Mesenchymal stem cell (in vitro differentiated cells and primary cell): ENCODE measurements at regions not wholly inside any gene's neighbourhood (a gene's known extent, or its start where the extent isn't known, plus 50 kb on each side); places are given as distances from the start of the nearest gene placed in this dataset.
"Not testable (repeated sequence)": the region's sequence is repeated elsewhere in the genome, so short reads cannot be mapped to it uniquely, and the experiment has no call there.

Experiments
- DNase-seq: peaks from one replicate; pipeline ENCODE4 v3.0.0-alpha.2; 2013
- H2AFZ ChIP-seq: one replicate; pipeline ENCODE4 v1.6.1; 2013; ENCODE audit warnings: low read depth, mild to moderate bottlenecking, control low read depth, inconsistent platforms, low read length, moderate library complexity
- H2AK5ac ChIP-seq: 2 replicates; pipeline ENCODE4 v1.6.1; 2013; ENCODE audit warnings: low read length, moderate library complexity, mild to moderate bottlenecking, inconsistent platforms; ENCODE audit not compliant: severe bottlenecking
- H2BK120ac ChIP-seq: one replicate; pipeline ENCODE4 v1.6.1; 2013; ENCODE audit warnings: low read depth, mild to moderate bottlenecking, inconsistent platforms, low read length, moderate library complexity
- H2BK12ac ChIP-seq, 2 experiments: one replicate each; pipeline ENCODE4 v1.6.1; 2013; ENCODE audit warnings: inconsistent platforms in 2 of 2, low read length in 2 of 2, mild to moderate bottlenecking in 2 of 2, moderate library complexity in 2 of 2, control low read depth in 1 of 2
- H2BK15ac ChIP-seq: one replicate; pipeline ENCODE4 v1.6.1; 2013; ENCODE audit warnings: mild to moderate bottlenecking, low read depth, inconsistent platforms; ENCODE audit not compliant: poor library complexity, severe bottlenecking
- H2BK5ac ChIP-seq: 2 replicates; pipeline ENCODE4 v1.6.1; 2013; ENCODE audit warnings: low read depth, mild to moderate bottlenecking, low read length, control low read depth, inconsistent platforms; ENCODE audit not compliant: poor library complexity, severe bottlenecking
- H3K14ac ChIP-seq, 2 experiments: one replicate each; pipeline ENCODE4 v1.6.1; 2013; ENCODE audit warnings: inconsistent platforms in 2 of 2, low read length in 2 of 2, control low read depth in 1 of 2, mild to moderate bottlenecking in 1 of 2, moderate library complexity in 1 of 2
- H3K18ac ChIP-seq, 2 experiments: one replicate each; pipeline ENCODE4 v1.6.1; 2013; ENCODE audit warnings: inconsistent platforms in 2 of 2, low read length in 2 of 2, control low read depth in 1 of 2, low read depth in 1 of 2, mild to moderate bottlenecking in 1 of 2
- H3K23ac ChIP-seq, 2 experiments: one replicate each; pipeline ENCODE4 v1.6.1; 2013; ENCODE audit warnings: inconsistent platforms in 2 of 2, low read length in 2 of 2, mild to moderate bottlenecking in 2 of 2, moderate library complexity in 2 of 2, control low read depth in 1 of 2
- H3K27ac ChIP-seq: 2 replicates; pipeline ENCODE4 v1.5.1; 2013; ENCODE audit warnings: mild to moderate bottlenecking, moderate library complexity, low read length, control low read depth, inconsistent platforms; ENCODE audit not compliant: poor library complexity, severe bottlenecking
- H3K27me3 ChIP-seq, 2 experiments: 2 replicates each; pipeline versions ENCODE4 v1.6.1 to v1.7.0; 2013; ENCODE audit warnings: low read length in 2 of 2, mild to moderate bottlenecking in 2 of 2, moderate library complexity in 2 of 2, control low read depth in 1 of 2, inconsistent platforms in 1 of 2; ENCODE audit not compliant: control insufficient read depth in 1 of 2, insufficient read depth in 1 of 2
- H3K36me3 ChIP-seq, 2 experiments: 2 replicates each; pipeline versions ENCODE4 v1.6.1 to v1.7.0; 2013; ENCODE audit warnings: low read length in 2 of 2, control low read depth in 1 of 2, inconsistent platforms in 1 of 2, low read depth in 1 of 2, mild to moderate bottlenecking in 1 of 2; ENCODE audit not compliant: insufficient read depth in 2 of 2, control insufficient read depth in 1 of 2
- H3K4ac ChIP-seq, 2 experiments: one replicate each; pipeline ENCODE4 v1.6.1; 2013; ENCODE audit warnings: inconsistent platforms in 2 of 2, low read length in 2 of 2, mild to moderate bottlenecking in 2 of 2, moderate library complexity in 2 of 2, control low read depth in 1 of 2, low read depth in 1 of 2
- H3K4me1 ChIP-seq: 2 replicates; pipeline ENCODE4 v1.6.1; 2013; ENCODE audit warnings: low read depth, low read length, control low read depth; ENCODE audit not compliant: control insufficient read depth, insufficient read depth
- H3K4me2 ChIP-seq: 2 replicates; pipeline ENCODE4 v1.6.1; 2013; ENCODE audit warnings: low read length, mild to moderate bottlenecking, inconsistent platforms; ENCODE audit not compliant: poor library complexity, severe bottlenecking
- H3K4me3 ChIP-seq, 2 experiments: 2 replicates each; pipeline versions ENCODE4 v1.5.1 to v1.7.0; 2013; ENCODE audit warnings: low read length in 2 of 2, mild to moderate bottlenecking in 2 of 2, control low read depth in 1 of 2, low read depth in 1 of 2; ENCODE audit not compliant: insufficient read depth in 1 of 2
- H3K79me1 ChIP-seq: replicated peaks from 2 replicates; pipeline ENCODE4 v1.6.1; 2013; ENCODE audit warnings: mild to moderate bottlenecking, control low read depth, low read length, inconsistent platforms; ENCODE audit not compliant: poor library complexity, severe bottlenecking
- H3K9ac ChIP-seq: 2 replicates; pipeline ENCODE4 v1.7.0; 2013; ENCODE audit warnings: mild to moderate bottlenecking, low read length, moderate library complexity
- H3K9me3 ChIP-seq: 2 replicates; pipeline ENCODE4 v1.7.0; 2013; ENCODE audit warnings: mild to moderate bottlenecking, low read length; ENCODE audit not compliant: control insufficient read depth
- H4K8ac ChIP-seq: one replicate; pipeline ENCODE4 v1.6.1; 2013; ENCODE audit warnings: inconsistent platforms, mild to moderate bottlenecking, low read length, moderate library complexity
- H4K91ac ChIP-seq: one replicate; pipeline ENCODE4 v1.6.1; 2013; ENCODE audit warnings: mild to moderate bottlenecking, low read length, inconsistent platforms
- WGBS: methylation state at CpG from one replicate; pipeline ENCODE4 v1.1.7; 2013; ENCODE audit warnings: mixed read lengths; 5-methylcytosine and 5-hydroxymethylcytosine counted together

DNA sequence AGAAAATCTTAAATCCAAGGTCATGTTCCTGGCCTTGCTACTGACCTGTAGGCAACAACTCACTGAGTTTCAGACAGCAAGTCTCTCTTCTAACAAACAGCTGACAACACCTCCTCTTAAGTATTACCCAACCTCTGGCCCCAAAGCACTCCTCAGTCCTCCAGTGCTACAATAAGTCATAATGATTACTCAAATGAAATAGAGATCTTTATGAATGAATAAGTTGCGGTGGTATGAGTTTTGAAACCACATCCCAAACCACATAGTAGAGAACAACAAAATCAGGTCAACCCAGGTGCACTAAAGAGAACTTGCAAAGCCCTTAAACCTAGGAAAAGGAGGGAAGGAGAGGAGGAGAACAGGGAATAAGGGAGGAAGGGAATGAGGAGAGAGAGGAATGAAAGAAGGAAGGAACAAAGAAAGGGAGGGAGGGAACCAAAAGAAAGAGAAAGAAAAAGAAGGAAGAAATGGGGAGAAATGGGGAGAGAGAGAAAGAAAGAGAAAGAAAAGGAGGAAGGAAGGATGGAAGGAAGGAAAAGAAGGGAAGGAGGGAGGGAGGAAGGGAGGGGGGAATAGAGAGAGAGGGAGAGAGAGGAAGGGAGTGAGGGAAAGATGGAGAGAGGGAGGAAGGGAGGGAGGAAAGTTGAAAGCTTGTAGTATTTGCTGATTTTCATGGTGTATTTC is 142.8 kb upstream of the CALCR start:
- no peak overlapping the region for H3K4ac ChIP-seq
- H3K36me3 ChIP-seq = no peaks in the 10 kb centered on the region
- no peak overlapping the region for H2BK120ac ChIP-seq
- H3K4me2 ChIP-seq = no peak overlapping the region
- no peak overlapping the region for H2BK5ac ChIP-seq
- H3K18ac ChIP-seq = no peak overlapping the region
- no peak overlapping the region for H3K9ac ChIP-seq
- no peaks in the 10 kb centered on the region for H3K4me1 ChIP-seq
- H3K4me3 ChIP-seq = no peak overlapping the region
- WGBS = no CpG with 5 or more reads among the region's 1 CpG
- no peaks in the 10 kb centered on the region for H3K79me1 ChIP-seq
- no peak overlapping the region for H2BK12ac ChIP-seq
- peaks cover 0 to 6% of the 10 kb centered on the region in 2 experiments for H3K27me3 ChIP-seq
- H3K27ac ChIP-seq = peak overlapping the region; percentile 21
- peak; percentile 6 for DNase-seq
- no peak overlapping the region for H4K91ac ChIP-seq
- no peak overlapping the region for H2AK5ac ChIP-seq
- H2AFZ ChIP-seq = no peak overlapping the region
- H4K8ac ChIP-seq = no peak overlapping the region
- no peaks in the 10 kb centered on the region for H3K9me3 ChIP-seq
- no peak overlapping the region for H3K23ac ChIP-seq
- no peak overlapping the region for H3K14ac ChIP-seq
- H2BK15ac ChIP-seq = no peak overlapping the region

- no peak overlapping the region for H2AFZ ChIP-seq
- no peaks in the 10 kb centered on the region for H3K79me1 ChIP-seq
- H2BK5ac ChIP-seq = no peak overlapping the region
- no peaks in the 10 kb centered on the region for H3K36me3 ChIP-seq
- peak; percentile 55 for DNase-seq
- no peak overlapping the region for H3K18ac ChIP-seq
- no peaks in the 10 kb centered on the region for H3K9me3 ChIP-seq
- H3K27ac ChIP-seq = no peak overlapping the region
- H3K4me1 ChIP-seq = no peaks in the 10 kb centered on the region
- 27% methylated on average over 4 of the region's 6 CpGs for WGBS
- H3K27me3 ChIP-seq = peaks cover 0 to 6% of the 10 kb centered on the region in 2 experiments
- no peak overlapping the region for H2BK120ac ChIP-seq
- no peak overlapping the region for H2AK5ac ChIP-seq
- H2BK12ac ChIP-seq = no peak overlapping the region
- no peak overlapping the region for H3K4ac ChIP-seq
- H3K9ac ChIP-seq = no peak overlapping the region
- no peak overlapping the region for H3K14ac ChIP-seq
- H4K91ac ChIP-seq = no peak overlapping the region
- H3K4me3 ChIP-seq = no peak overlapping the region
- no peak overlapping the region for H4K8ac ChIP-seq
- H3K23ac ChIP-seq = no peak overlapping the region
- H2BK15ac ChIP-seq = no peak overlapping the region
- H3K4me2 ChIP-seq = no peak overlapping the region
These were observed 140.7 kb upstream of the CALCR start for GRCh38 chr7:93715234-93715633.

DNA sequence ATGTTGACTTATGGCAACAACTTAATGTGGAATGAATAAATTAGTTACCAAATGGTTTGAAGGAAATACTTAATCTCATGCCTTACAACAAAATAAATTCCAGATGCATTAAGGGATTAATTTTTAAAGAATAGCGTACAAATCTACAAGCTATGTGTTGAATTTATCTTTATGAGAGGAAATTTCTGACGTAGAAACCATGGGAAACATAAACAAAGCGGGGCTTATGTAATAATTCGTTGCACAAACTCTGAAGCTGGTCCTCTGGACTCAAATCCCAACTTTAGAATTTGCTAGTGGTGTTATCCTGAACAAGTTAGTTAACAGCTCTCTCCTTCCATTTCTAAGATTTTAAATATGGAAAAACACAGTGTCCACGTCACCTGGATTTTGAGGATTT is 137.4 kb upstream of the CALCR start:
- H2BK15ac ChIP-seq = no peak overlapping the region

GRCh38 chr7:93708255-93708654 is 133.7 kb upstream of the CALCR start:
- H3K79me1 ChIP-seq, H3K4me1 ChIP-seq, H3K27me3 ChIP-seq, H3K9ac ChIP-seq, DNase-seq, H4K91ac ChIP-seq, H2BK15ac ChIP-seq, H3K23ac ChIP-seq, H2BK12ac ChIP-seq, H3K4ac ChIP-seq, H3K36me3 ChIP-seq, H3K9me3 ChIP-seq, H3K4me3 ChIP-seq, H2BK120ac ChIP-seq, H3K18ac ChIP-seq, H3K14ac ChIP-seq, H2AFZ ChIP-seq, H3K27ac ChIP-seq, H3K4me2 ChIP-seq, H4K8ac ChIP-seq, H2AK5ac ChIP-seq, H2BK5ac ChIP-seq: not testable (repeated sequence)
- WGBS = 82% methylated on average over 5 of the region's 5 CpGs

More for the DNA sequence above, 137.4 kb upstream of the CALCR start:
- no peak overlapping the region for H2AFZ ChIP-seq
- no peak overlapping the region for H2BK120ac ChIP-seq
- no peak overlapping the region for H3K4me3 ChIP-seq
- H3K4me1 ChIP-seq = no peaks in the 10 kb centered on the region
- 78% methylated on average over 4 of the region's 5 CpGs for WGBS
- H3K9ac ChIP-seq = no peak overlapping the region
- no peak overlapping the region for H3K4me2 ChIP-seq
- no peak overlapping the region for H3K23ac ChIP-seq
- no peak overlapping the region for H2BK12ac ChIP-seq
- DNase-seq = no peak
- peaks cover 0 to 8% of the 10 kb centered on the region in 2 experiments for H3K27me3 ChIP-seq
- no peak overlapping the region for H4K91ac ChIP-seq
- no peak overlapping the region for H3K18ac ChIP-seq
- H3K27ac ChIP-seq = no peak overlapping the region
- H3K36me3 ChIP-seq = no peaks in the 10 kb centered on the region
- H3K79me1 ChIP-seq = no peaks in the 10 kb centered on the region
- H3K4ac ChIP-seq = no peak overlapping the region
- no peak overlapping the region for H2AK5ac ChIP-seq
- no peak overlapping the region for H4K8ac ChIP-seq
- H3K9me3 ChIP-seq = no peaks in the 10 kb centered on the region
- no peak overlapping the region for H2BK5ac ChIP-seq
- H3K14ac ChIP-seq = no peak overlapping the region
